ENCODE measurements at regions not wholly inside any gene's neighbourhood (a gene's known extent, or its start where the extent isn't known, plus 50 kb on each side); places are given as distances from the start of the nearest gene placed in this dataset.

DNA sequence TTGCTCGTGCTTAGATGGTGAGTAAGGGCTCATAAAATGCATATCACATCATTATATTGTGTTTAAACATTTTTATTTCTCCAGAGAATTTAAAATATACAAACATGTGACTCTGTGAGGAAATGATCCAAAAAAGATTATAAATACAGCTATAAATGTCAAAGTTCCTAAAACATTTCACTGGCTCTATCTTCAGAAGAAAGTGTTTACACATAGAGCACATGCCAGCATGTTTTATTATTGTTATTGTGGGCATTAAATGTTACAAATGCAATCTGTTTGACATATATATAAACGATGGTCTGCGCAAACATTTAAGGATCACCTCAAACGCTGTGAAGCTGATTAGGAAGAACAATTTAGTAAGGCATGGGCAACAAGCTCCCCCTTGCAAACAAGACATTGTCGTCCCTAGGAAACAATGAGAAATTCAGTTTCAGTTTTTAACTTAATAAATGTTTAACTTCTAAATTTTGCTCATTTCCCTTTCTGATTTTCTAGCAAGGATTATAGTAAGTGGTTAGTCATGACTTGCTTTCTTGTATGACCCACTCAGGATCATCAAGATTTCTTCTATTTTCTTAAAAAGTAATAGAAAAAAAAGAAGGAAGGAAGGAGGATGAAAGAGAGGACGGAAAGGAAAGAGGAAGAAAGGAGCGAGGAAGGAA lies 207.5 kb downstream of the SATB1 start:
- Histone ChIP-seq H3K27me3 (replicated peaks in 1 of 2; ENCODE audit: control insufficient read depth in 2 of 2, extremely low read depth in 1 of 2, insufficient read depth in 2 of 2, low read length in 1 of 2) (no peaks in the 10 kb centered on the region), H3K27ac (ENCODE audit: low read length) (no peak overlapping the region), H3K9me3 (no peaks in the 10 kb centered on the region), H3K36me3 (ENCODE audit: control insufficient read depth in 2 of 2, extremely low read depth in 1 of 2, insufficient read depth in 1 of 2, low read length in 1 of 2) (no peaks in the 10 kb centered on the region), H3K4me3 (ENCODE audit: control insufficient read depth in 1 of 2, extremely low read depth in 1 of 2, low read length in 1 of 2) (no peak overlapping the region), H3K4me1 (ENCODE audit: control insufficient read depth in 1 of 2, extremely low read depth in 1 of 2, insufficient read depth in 2 of 2, low read length in 2 of 2) (no peaks in the 10 kb centered on the region)
- no peaks in the 10 kb centered on the region for H3K27me3 Mint-ChIP-seq
- no peak overlapping the region for H3K4me3 Mint-ChIP-seq
- DNase-seq (no peak), ATAC-seq (replicated peaks in 1 of 4) (no peak)
- peaks cover 8 to 12% (median 8%) of the 10 kb centered on the region in 3 donors for H3K4me1 Mint-ChIP-seq
- no peak overlapping the region for H3K27ac Mint-ChIP-seq
- ChIA-PET POLR2A (no interaction called here), CTCF (interaction anchor here in 1 of 2 donors (0.6 kb wide), 1 partner anchor 773 kb away, joined by 3 read pairs; no protein-coding TSS in a partner anchor)
- peaks cover 0 to 3% (median 0%) of the 10 kb centered on the region in 3 donors for H3K9me3 Mint-ChIP-seq
- 90% methylated on average over 2 of the region's 7 CpGs for WGBS (ENCODE audit: insufficient coverage)
- no peaks in the 10 kb centered on the region for H3K36me3 Mint-ChIP-seq

DNA sequence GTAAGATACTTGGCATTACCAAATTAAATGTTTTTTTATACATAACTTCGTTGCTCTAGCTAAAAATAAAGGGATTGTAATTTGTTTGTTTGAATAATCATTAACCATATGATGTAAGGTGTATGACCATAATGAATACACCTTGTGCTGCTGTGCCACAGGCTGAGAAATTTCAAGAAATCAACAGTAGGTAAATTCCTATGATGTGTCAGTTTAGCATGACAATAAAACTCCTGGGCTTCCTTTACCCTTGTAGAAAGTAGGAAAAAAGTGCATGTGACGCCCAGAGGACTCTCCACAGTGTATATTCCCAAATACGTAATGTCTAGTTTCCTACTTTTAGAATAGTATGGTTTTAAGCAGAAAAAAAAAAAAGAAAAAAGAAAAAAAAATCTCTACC lies 208.1 kb downstream of the SATB1 start:
- Mint-ChIP-seq H3K4me3 (no peak overlapping the region), H3K27me3 (no peaks in the 10 kb centered on the region), H3K27ac (no peak overlapping the region), H3K9me3 (peaks cover 0 to 3% (median 0%) of the 10 kb centered on the region in 3 donors), H3K36me3 (no peaks in the 10 kb centered on the region), H3K4me1 (peaks cover 8 to 12% (median 8%) of the 10 kb centered on the region in 3 donors)
- WGBS (ENCODE audit: insufficient coverage): no CpG with 5 or more reads among the region's 3 CpGs
- Histone ChIP-seq H3K4me1 (ENCODE audit: control insufficient read depth in 1 of 2, extremely low read depth in 1 of 2, insufficient read depth in 2 of 2, low read length in 2 of 2) (no peaks in the 10 kb centered on the region), H3K27ac (ENCODE audit: low read length) (no peak overlapping the region), H3K4me3 (ENCODE audit: control insufficient read depth in 1 of 2, extremely low read depth in 1 of 2, low read length in 1 of 2) (no peak overlapping the region), H3K27me3 (replicated peaks in 1 of 2; ENCODE audit: control insufficient read depth in 2 of 2, extremely low read depth in 1 of 2, insufficient read depth in 2 of 2, low read length in 1 of 2) (no peaks in the 10 kb centered on the region), H3K9me3 (no peaks in the 10 kb centered on the region), H3K36me3 (ENCODE audit: control insufficient read depth in 2 of 2, extremely low read depth in 1 of 2, insufficient read depth in 1 of 2, low read length in 1 of 2) (no peaks in the 10 kb centered on the region)
- CTCF ChIA-PET: interaction anchor here in 1 of 2 donors (0.6 kb wide), 1 partner anchor 774 kb away, joined by 3 read pairs; no protein-coding TSS in a partner anchor
- POLR2A ChIA-PET: no interaction called here
- no peak for DNase-seq
- no peak for ATAC-seq (replicated peaks in 1 of 4)

DNA sequence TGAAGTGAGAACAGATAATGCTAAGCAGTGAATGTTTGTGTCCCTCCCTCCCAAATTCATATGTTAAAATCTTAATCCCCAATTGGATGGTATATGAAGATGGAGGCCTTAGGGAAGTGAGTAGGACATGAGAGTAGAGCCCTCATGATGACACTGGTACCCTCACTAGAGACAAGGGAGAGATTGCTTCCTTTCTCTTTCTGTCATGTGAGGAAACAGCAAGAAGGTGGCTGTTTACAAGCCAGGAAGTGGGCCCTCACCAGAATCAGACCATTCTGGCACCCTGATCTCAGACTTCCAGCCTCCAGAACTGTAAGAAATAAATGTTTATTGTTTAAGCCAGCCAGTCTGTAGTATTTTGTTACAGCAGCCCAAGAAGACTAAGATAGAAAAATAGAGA lies 209.5 kb downstream of the SATB1 start:
- Histone ChIP-seq H3K9me3 (no peaks in the 10 kb centered on the region), H3K4me1 (ENCODE audit: control insufficient read depth in 1 of 2, extremely low read depth in 1 of 2, insufficient read depth in 2 of 2, low read length in 2 of 2) (no peaks in the 10 kb centered on the region), H3K4me3 (ENCODE audit: control insufficient read depth in 1 of 2, extremely low read depth in 1 of 2, low read length in 1 of 2) (no peak overlapping the region), H3K27me3 (replicated peaks in 1 of 2; ENCODE audit: control insufficient read depth in 2 of 2, extremely low read depth in 1 of 2, insufficient read depth in 2 of 2, low read length in 1 of 2) (no peaks in the 10 kb centered on the region), H3K36me3 (ENCODE audit: control insufficient read depth in 2 of 2, extremely low read depth in 1 of 2, insufficient read depth in 1 of 2, low read length in 1 of 2) (no peaks in the 10 kb centered on the region), H3K27ac (ENCODE audit: low read length) (no peak overlapping the region)
- Mint-ChIP-seq H3K9me3 (peaks cover 0 to 3% (median 0%) of the 10 kb centered on the region in 3 donors), H3K27ac (peak overlapping the region; percentile 74 to 78), H3K36me3 (no peaks in the 10 kb centered on the region), H3K4me3 (no peak overlapping the region), H3K4me1 (peaks cover 8 to 12% (median 8%) of the 10 kb centered on the region in 3 donors), H3K27me3 (no peaks in the 10 kb centered on the region)
- ChIA-PET POLR2A (no interaction called here), CTCF (no interaction called here)
- peak in 6 of 35 experiments; percentile 3 to 11 (median 4) for DNase-seq
- peak in 3 of 4 experiments; percentile 79 to 89 (median 83) for ATAC-seq (replicated peaks in 1 of 4)

DNA sequence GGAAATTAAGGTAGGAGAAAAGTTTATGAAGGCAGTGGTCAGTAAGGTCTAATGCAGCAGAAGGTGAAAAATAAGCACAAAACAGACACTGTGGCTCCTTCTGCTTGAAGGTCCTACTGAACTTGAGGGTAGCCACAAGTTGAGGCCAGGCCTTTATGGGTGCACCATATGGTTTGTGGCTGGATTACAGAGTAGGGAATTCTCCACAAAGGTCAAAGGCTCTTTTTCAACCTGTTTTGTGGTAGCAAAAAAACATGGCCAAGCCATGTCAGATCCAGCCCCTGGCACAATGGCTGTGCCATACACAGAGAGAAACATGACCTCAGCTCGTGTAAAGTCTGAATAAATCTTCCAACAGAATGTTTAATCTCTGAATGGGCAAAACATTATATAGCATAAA lies 214.0 kb downstream of the SATB1 start:
- H3K9me3 ChIP-seq: no peaks in the 10 kb centered on the region
- Mint-ChIP-seq H3K27me3 (peaks cover 4 to 6% of the 10 kb centered on the region in 2 donors), H3K27ac (no peak overlapping the region), H3K36me3 (no peaks in the 10 kb centered on the region), H3K9me3 (peaks cover 0 to 2% (median 0%) of the 10 kb centered on the region in 3 donors), H3K4me3 (no peak overlapping the region), H3K4me1 (peaks cover 8 to 12% (median 8%) of the 10 kb centered on the region in 3 donors)
- ChIA-PET CTCF (no interaction called here), POLR2A (no interaction called here)
- H3K36me3 ChIP-seq (ENCODE audit: control insufficient read depth in 2 of 2, extremely low read depth in 1 of 2, insufficient read depth in 1 of 2, low read length in 1 of 2): no peaks in the 10 kb centered on the region
- H3K27me3 ChIP-seq (replicated peaks in 1 of 2; ENCODE audit: control insufficient read depth in 2 of 2, extremely low read depth in 1 of 2, insufficient read depth in 2 of 2, low read length in 1 of 2): no peaks in the 10 kb centered on the region
- ATAC-seq (replicated peaks in 1 of 4) (no peak), DNase-seq (no peak)
- no peaks in the 10 kb centered on the region for H3K4me1 ChIP-seq (ENCODE audit: control insufficient read depth in 1 of 2, extremely low read depth in 1 of 2, insufficient read depth in 2 of 2, low read length in 2 of 2)
- no peak overlapping the region for H3K4me3 ChIP-seq (ENCODE audit: control insufficient read depth in 1 of 2, extremely low read depth in 1 of 2, low read length in 1 of 2)
- WGBS (ENCODE audit: insufficient coverage): no CpG with 5 or more reads among the region's 1 CpG
- H3K27ac ChIP-seq (ENCODE audit: low read length): no peak overlapping the region

DNA sequence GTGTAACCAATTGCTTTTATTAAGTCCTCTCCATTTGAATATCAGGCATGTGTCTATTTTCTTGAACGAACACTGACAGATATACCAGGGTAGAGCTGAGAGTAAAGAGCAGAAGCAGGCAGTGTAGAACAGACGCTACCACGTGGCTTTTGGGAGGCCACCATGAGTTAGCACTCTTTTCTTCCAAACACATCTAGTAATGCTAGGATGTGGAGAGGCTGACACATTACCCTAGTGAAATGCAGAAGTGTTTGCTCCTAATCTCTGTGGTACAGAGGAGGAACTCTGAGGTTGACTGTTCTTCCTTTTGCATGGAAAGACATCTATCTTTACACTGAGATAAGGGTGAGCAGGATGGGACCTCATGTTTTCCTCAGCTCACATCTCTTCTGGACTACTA lies 216.3 kb downstream of the SATB1 start:
- H3K27ac Mint-ChIP-seq: no peak overlapping the region
- H3K4me3 Mint-ChIP-seq: no peak overlapping the region
- peaks cover 6 to 17% of the 10 kb centered on the region in 2 donors for H3K27me3 Mint-ChIP-seq
- Histone ChIP-seq H3K4me3 (ENCODE audit: control insufficient read depth in 1 of 2, extremely low read depth in 1 of 2, low read length in 1 of 2) (no peak overlapping the region), H3K27me3 (replicated peaks in 1 of 2; ENCODE audit: control insufficient read depth in 2 of 2, extremely low read depth in 1 of 2, insufficient read depth in 2 of 2, low read length in 1 of 2) (no peaks in the 10 kb centered on the region), H3K36me3 (ENCODE audit: control insufficient read depth in 2 of 2, extremely low read depth in 1 of 2, insufficient read depth in 1 of 2, low read length in 1 of 2) (no peaks in the 10 kb centered on the region), H3K9me3 (no peaks in the 10 kb centered on the region), H3K27ac (ENCODE audit: low read length) (no peak overlapping the region), H3K4me1 (ENCODE audit: control insufficient read depth in 1 of 2, extremely low read depth in 1 of 2, insufficient read depth in 2 of 2, low read length in 2 of 2) (no peaks in the 10 kb centered on the region)
- WGBS (ENCODE audit: insufficient coverage): no CpG with 5 or more reads among the region's 3 CpGs
- peak in 1 of 35 experiments; percentile 12 for DNase-seq
- ChIA-PET CTCF (no interaction called here), POLR2A (interaction anchor here in 1 of 2 donors (0.6 kb wide), 1 partner anchor 36 kb away, joined by 3 read pairs; no protein-coding TSS in a partner anchor)
- no peaks in the 10 kb centered on the region for H3K36me3 Mint-ChIP-seq
- H3K9me3 Mint-ChIP-seq: no peaks in the 10 kb centered on the region
- no peaks in the 10 kb centered on the region for H3K4me1 Mint-ChIP-seq
- no peak for ATAC-seq (replicated peaks in 1 of 4)

DNA sequence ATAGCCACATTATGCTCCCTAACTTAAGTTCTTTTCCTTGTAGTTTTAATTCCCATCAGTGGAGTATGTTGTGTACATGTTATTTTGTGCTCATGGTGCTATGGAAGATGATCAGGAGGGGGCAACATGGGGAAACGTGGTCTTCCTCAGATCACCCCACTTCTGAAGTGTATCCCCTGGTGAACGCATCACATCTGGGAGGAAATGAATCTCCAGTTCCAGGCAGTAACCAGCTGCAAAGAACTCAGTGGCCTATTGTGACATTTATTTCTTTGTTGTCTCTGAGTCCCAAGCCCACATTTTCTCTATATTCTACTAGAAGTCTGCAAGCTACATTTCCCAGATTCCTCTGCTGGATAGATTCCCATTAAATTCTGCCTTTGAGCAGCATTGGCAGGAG lies 217.0 kb downstream of the SATB1 start:
- Mint-ChIP-seq H3K36me3 (no peaks in the 10 kb centered on the region), H3K9me3 (no peaks in the 10 kb centered on the region), H3K27me3 (peaks cover 6 to 17% of the 10 kb centered on the region in 2 donors), H3K4me3 (no peak overlapping the region), H3K27ac (no peak overlapping the region), H3K4me1 (no peaks in the 10 kb centered on the region)
- DNase-seq (no peak), ATAC-seq (replicated peaks in 1 of 4) (no peak)
- POLR2A ChIA-PET: interaction anchor here in 1 of 2 donors (0.6 kb wide), 1 partner anchor 37 kb away, joined by 3 read pairs; no protein-coding TSS in a partner anchor
- CTCF ChIA-PET: no interaction called here
- H3K36me3 ChIP-seq (ENCODE audit: control insufficient read depth in 2 of 2, extremely low read depth in 1 of 2, insufficient read depth in 1 of 2, low read length in 1 of 2): no peaks in the 10 kb centered on the region
- H3K4me1 ChIP-seq (ENCODE audit: control insufficient read depth in 1 of 2, extremely low read depth in 1 of 2, insufficient read depth in 2 of 2, low read length in 2 of 2): no peaks in the 10 kb centered on the region
- H3K4me3 ChIP-seq (ENCODE audit: control insufficient read depth in 1 of 2, extremely low read depth in 1 of 2, low read length in 1 of 2): no peak overlapping the region
- WGBS (ENCODE audit: insufficient coverage): 31% methylated on average over 2 of the region's 2 CpGs
- no peak overlapping the region for H3K27ac ChIP-seq (ENCODE audit: low read length)
- no peaks in the 10 kb centered on the region for H3K9me3 ChIP-seq
- H3K27me3 ChIP-seq (replicated peaks in 1 of 2; ENCODE audit: control insufficient read depth in 2 of 2, extremely low read depth in 1 of 2, insufficient read depth in 2 of 2, low read length in 1 of 2): no peaks in the 10 kb centered on the region
